SU-DHL-6 (cell line): ENCODE measurements at regions not wholly inside any gene's neighbourhood (a gene's known extent, or its start where the extent isn't known, plus 50 kb on each side); places are given as distances from the start of the nearest gene placed in this dataset.

Source experiments
- EZH2phosphoT487 ChIP-seq: fragments of 200-600 bp; sonication (generic), shearing (Covaris generic); conservative IDR thresholded peaks from 2 replicates; pipeline ENCODE4 v1.6.1; 2018; ENCODE audit warnings: mild to moderate bottlenecking, antibody characterized with exemption, low read length, moderate library complexity, mixed read lengths
- TF ChIP-seq, protein P1 (sequence below): fragments of 200-600 bp; sonication (generic); IDR thresholded peaks from one replicate; pipeline ENCODE4 v1.5.1; 2017; ENCODE audit warnings: antibody characterized with exemption, mild to moderate bottlenecking, low read length, moderate library complexity; ENCODE audit not compliant: insufficient read depth, poor library complexity, severe bottlenecking

DNA sequence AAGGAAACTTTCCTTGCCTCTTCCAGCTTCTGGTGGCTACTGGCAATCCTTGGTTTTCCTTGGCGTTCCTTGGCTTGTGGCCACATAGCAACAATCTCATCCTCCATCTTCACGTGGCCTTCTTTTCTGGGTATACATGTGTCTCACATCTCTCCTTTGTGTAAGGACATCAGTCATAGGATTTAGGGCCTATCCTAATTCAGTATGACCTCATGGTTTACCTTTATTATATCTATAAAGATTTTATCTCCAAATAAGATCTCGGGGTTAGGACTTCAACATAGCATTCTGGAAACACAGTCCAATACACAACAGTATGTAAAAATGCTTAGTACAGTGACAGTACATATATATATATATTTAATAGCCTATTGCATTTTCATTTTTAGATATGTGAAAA is 58.4 kb upstream of the LRIG3 start:
- TF ChIP-seq, protein P1, sequence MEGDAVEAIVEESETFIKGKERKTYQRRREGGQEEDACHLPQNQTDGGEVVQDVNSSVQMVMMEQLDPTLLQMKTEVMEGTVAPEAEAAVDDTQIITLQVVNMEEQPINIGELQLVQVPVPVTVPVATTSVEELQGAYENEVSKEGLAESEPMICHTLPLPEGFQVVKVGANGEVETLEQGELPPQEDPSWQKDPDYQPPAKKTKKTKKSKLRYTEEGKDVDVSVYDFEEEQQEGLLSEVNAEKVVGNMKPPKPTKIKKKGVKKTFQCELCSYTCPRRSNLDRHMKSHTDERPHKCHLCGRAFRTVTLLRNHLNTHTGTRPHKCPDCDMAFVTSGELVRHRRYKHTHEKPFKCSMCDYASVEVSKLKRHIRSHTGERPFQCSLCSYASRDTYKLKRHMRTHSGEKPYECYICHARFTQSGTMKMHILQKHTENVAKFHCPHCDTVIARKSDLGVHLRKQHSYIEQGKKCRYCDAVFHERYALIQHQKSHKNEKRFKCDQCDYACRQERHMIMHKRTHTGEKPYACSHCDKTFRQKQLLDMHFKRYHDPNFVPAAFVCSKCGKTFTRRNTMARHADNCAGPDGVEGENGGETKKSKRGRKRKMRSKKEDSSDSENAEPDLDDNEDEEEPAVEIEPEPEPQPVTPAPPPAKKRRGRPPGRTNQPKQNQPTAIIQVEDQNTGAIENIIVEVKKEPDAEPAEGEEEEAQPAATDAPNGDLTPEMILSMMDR = no peak
- no peak for TF ChIP-seq EZH2phosphoT487
